ENCODE measurements at regions not wholly inside any gene's neighbourhood (a gene's known extent, or its start where the extent isn't known, plus 50 kb on each side); places are given as distances from the start of the nearest gene placed in this dataset.

GRCh38 chr9:12060067-12060466 is 633.1 kb upstream of the TYRP1 start:
- no peak overlapping the region for H3K27ac Mint-ChIP-seq

DNA sequence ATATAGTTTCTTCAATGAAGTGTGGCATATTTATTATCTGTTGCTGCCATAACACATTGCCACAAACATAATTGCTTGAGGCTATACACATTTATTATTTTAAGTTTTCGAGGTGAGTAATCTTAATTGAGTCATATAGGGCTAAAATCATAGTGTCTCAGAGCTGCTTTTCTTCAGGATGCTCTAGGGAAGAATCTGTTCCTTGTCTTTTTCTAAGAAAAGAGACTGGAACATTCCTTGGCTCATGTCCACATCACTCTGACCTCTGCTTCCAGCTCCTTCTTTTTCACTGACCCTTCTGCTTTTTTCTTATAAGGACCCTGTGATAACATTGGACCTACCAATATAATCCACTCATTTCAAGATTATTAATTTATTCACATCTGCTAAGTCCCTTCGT is 632.4 kb upstream of the TYRP1 start:
- TF ChIP-seq CTCF (IDR thresholded peaks at IDR 0.05; ENCODE audit: unreplicated experiment): no peak
- H3K27ac Mint-ChIP-seq: no peak overlapping the region
- H3K4me3 Mint-ChIP-seq: no peak overlapping the region

More at GRCh38 chr9:12060067-12060466, 633.1 kb upstream of the TYRP1 start:
- peaks cover 24% of the 10 kb centered on the region for H3K4me1 Mint-ChIP-seq
- H3K36me3 Mint-ChIP-seq: peaks cover under 1% of the 10 kb centered on the region
- TF ChIP-seq CTCF (IDR thresholded peaks at IDR 0.05; ENCODE audit: unreplicated experiment): no peak
- DNase-seq (ENCODE audit: low spot score in 2 of 2, unreplicated experiment in 2 of 2): no peak
- H3K4me3 Mint-ChIP-seq: no peak overlapping the region
- no peaks in the 10 kb centered on the region for H3K27me3 Mint-ChIP-seq (ENCODE audit: low read depth)
- peaks cover 12% of the 10 kb centered on the region for H3K9me3 Mint-ChIP-seq

DNA sequence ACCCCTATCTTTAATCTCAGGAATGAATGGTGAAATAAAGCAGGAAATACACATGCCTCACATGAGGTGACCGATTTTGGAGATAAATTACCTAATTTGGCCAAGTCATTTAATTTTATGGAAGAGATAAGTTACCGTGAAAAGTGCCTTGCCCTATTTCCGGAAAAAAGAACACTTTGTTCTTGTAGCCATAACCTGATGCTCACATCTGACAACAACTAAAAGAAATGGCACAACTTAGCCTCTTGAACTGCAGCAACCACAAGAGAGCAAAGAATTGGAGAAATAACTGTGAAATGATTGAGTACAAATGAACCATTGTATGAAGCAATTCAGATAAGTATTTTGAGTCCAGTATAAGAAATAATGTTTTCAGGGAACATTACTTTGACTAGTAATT is 628.1 kb upstream of the TYRP1 start:
- no peak for TF ChIP-seq CTCF (IDR thresholded peaks at IDR 0.05; ENCODE audit: unreplicated experiment)
- H3K27me3 Mint-ChIP-seq (ENCODE audit: low read depth): no peaks in the 10 kb centered on the region
- H3K36me3 Mint-ChIP-seq: no peaks in the 10 kb centered on the region
- DNase-seq (ENCODE audit: low spot score in 2 of 2, unreplicated experiment in 2 of 2): no peak
- H3K4me3 Mint-ChIP-seq: no peak overlapping the region
- H3K9me3 Mint-ChIP-seq: no peaks in the 10 kb centered on the region
- H3K27ac Mint-ChIP-seq: no peak overlapping the region
- peaks cover 27% of the 10 kb centered on the region for H3K4me1 Mint-ChIP-seq

More for the DNA sequence above, 632.4 kb upstream of the TYRP1 start:
- peaks cover 6% of the 10 kb centered on the region for H3K9me3 Mint-ChIP-seq
- H3K36me3 Mint-ChIP-seq: no peaks in the 10 kb centered on the region
- H3K27me3 Mint-ChIP-seq (ENCODE audit: low read depth): no peaks in the 10 kb centered on the region
- H3K4me1 Mint-ChIP-seq: peaks cover 28% of the 10 kb centered on the region
- DNase-seq (ENCODE audit: low spot score in 2 of 2, unreplicated experiment in 2 of 2): no peak

DNA sequence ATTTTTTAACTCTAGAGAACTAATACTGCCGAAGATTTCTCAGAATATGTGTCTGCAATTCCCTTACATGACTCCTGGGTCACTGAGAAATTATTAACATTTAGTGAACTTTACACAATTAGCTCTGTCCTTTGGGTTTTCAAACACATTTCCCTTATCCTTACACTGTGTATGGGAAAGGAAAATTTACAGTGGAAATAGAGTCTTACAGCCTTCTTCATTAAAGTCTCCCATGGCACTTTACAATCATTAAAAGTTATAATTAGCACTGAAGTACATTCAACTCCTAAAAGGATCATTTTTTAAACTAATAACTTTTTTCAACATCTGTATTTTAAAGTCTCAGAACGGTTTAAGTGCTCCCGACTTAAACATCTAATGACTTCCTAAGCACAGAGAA is 627.5 kb upstream of the TYRP1 start:
- Mint-ChIP-seq H3K4me3 (no peak overlapping the region), H3K27ac (no peak overlapping the region), H3K36me3 (no peaks in the 10 kb centered on the region), H3K9me3 (no peaks in the 10 kb centered on the region), H3K4me1 (peaks cover 22% of the 10 kb centered on the region), H3K27me3 (ENCODE audit: low read depth) (no peaks in the 10 kb centered on the region)
- DNase-seq (ENCODE audit: low spot score in 2 of 2, unreplicated experiment in 2 of 2): no peak
- TF ChIP-seq CTCF (IDR thresholded peaks at IDR 0.05; ENCODE audit: unreplicated experiment): no peak

DNA sequence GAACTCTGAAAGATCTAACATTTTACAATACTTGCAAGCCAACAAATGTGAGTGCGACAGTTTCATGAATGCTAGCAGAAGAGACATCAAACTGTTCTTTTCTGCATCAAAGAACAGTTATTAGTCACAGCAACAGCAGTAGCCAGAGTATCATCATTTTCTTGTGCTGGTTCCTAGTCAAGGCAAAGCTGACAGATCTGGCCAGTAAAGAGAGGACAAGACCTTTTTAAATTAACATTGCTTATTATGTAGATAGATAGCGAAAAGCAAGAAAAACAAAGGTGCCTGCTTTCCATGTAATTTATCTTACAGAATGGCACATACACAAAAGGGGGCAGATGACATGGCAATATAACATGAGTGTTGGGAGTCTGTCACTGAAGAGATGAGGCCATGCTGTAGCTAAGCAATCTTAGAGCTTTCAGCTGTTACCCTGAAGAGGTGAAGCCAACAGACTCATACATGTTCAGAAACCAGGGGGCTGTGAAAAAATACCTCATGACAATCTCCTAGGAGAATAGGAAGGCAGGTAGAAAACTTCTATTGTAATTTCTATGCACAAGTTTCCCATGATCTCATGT is 626.6 kb upstream of the TYRP1 start:
- H3K36me3 Mint-ChIP-seq: no peaks in the 10 kb centered on the region
- no peak for TF ChIP-seq CTCF (IDR thresholded peaks at IDR 0.05; ENCODE audit: unreplicated experiment)
- H3K27me3 Mint-ChIP-seq (ENCODE audit: low read depth): no peaks in the 10 kb centered on the region
- no peak overlapping the region for H3K27ac Mint-ChIP-seq
- H3K9me3 Mint-ChIP-seq: peaks cover 6% of the 10 kb centered on the region
- H3K4me3 Mint-ChIP-seq: no peak overlapping the region
- no peak for DNase-seq (ENCODE audit: low spot score in 2 of 2, unreplicated experiment in 2 of 2)
- peaks cover 19% of the 10 kb centered on the region for H3K4me1 Mint-ChIP-seq

DNA sequence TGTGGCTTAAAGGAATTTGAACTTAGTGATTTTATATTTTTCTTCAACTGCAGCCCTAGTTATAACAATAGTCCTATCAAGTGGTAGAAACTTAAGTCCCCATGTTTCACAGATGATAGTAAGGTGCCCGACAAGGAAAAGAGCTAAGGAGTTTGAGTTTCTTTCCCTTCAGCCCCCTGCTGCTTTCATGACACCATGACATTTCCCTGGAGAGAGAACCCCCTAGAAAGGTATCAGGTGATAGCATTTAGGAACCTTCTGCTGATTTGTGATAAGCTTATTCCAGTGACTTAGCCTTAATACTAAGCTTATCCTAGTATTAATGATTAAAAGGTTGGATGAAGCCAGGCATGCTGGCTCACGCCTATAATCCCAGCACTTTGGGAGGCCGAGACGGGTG is 623.8 kb upstream of the TYRP1 start:
- H3K27me3 Mint-ChIP-seq (ENCODE audit: low read depth): no peaks in the 10 kb centered on the region
- H3K27ac Mint-ChIP-seq: no peak overlapping the region
- H3K4me3 Mint-ChIP-seq: no peak overlapping the region
- H3K4me1 Mint-ChIP-seq: peaks cover 10% of the 10 kb centered on the region
- peaks cover 15% of the 10 kb centered on the region for H3K9me3 Mint-ChIP-seq
- no peak for TF ChIP-seq CTCF (IDR thresholded peaks at IDR 0.05; ENCODE audit: unreplicated experiment)
- no peak for DNase-seq (ENCODE audit: low spot score in 2 of 2, unreplicated experiment in 2 of 2)
- peaks cover 4% of the 10 kb centered on the region for H3K36me3 Mint-ChIP-seq
